SKM-1 (cell line): ENCODE measurements at regions not wholly inside any gene's neighbourhood (a gene's known extent, or its start where the extent isn't known, plus 50 kb on each side); places are given as distances from the start of the nearest gene placed in this dataset.
"Not testable (repeated sequence)": the region's sequence is repeated elsewhere in the genome, so short reads cannot be mapped to it uniquely, and the experiment has no call there.

Experiments
- DNase-seq: peaks from one replicate; lab custom pipeline; 2025; ENCODE audit not compliant: unreplicated experiment; lab: John Stamatoyannopoulos, UW

DNA sequence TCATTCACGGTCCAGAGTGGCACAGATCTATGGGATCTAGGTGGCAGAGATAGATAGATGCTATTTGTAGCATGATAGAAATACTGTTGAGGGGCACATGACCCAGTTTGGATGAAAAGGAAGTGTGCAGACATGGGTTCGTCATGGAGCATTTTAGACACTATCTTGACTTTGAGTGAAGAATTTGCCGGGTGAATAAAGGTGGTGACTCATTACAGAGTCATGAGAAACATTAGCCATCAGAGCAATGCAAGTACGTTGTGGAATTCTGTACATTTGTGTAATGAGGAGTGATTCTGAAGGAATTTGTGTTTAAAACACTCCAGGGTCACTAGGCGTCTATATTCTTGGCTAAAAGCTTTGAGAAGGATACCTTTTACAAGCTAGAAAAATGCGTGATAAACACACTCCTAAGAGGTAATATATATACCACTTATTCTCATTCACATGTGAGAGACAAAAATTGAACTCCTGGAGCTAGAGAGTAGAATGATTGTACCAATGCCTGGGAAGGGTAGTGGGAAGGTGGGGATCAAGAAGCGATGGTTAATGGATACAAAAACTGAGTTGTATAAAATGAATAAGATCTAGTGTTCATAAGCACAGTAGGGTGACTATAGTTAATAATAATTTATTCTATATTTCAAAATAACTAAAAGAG, 593.7 kb upstream of the LUZP2 start:
- no peak for DNase-seq

DNA sequence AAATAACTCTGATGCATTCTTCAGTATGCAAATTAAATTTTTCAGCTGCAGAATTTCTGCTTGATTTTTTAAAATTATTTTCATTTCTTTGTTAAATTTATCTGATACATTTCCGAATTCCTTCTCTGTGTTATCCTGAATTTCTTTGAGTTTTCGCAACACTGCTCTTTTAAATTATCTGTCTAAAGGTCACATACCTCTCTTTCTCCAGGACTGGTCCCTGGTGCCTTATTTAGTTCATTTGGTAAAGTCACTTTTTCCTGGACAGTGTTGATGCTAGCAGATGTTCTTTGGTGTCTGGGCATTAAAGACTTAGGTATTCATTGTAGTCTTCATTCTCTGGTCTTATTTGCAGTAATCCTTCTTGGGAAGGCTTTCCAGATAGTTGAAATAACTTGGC, 577.4 kb upstream of the LUZP2 start:
- DNase-seq: no peak

- no peak for DNase-seq
These were observed 573.5 kb upstream of the LUZP2 start for GRCh38 chr11:23923357-23923756.

DNA sequence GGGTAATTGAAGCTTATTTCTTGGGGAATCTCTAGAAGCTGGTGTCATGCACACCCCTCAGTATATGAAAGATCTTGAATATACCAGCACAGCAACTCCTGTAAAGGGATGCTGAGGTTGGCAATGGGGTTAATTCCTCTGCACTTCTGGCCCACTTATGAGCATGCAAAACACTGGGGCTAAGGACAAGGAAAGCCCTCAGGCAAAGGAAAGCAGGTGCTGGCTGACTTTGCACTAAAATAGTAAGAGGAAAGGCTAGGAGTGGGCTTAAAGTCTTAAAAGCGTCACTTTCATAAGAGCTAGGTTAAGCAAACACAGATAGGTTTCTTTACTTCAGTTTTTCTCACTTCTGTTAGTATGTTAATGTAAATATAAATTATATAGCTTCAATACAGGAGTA, 572.6 kb upstream of the LUZP2 start:
- DNase-seq: no peak

- no peak for DNase-seq
These were observed 565.4 kb upstream of the LUZP2 start for GRCh38 chr11:23931443-23931842.

DNA sequence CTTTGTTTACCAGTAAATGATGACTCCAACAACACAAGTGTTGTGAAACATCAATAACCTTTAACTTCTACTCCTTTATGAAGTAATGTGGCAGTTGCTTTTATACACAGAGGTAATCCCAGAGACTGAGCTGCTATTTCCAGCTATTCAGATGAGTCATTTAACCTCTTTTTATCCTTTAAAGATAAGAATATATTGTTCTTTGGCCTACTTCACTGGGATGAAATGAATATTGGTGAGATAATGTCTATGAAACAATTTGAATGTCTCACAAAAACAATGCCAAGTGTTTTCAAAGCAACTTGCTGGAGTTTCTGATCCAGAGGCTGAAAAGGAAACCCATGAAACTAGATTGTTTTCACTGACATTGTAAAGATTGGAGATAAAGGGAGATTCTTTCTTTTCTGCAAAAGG, 564.4 kb upstream of the LUZP2 start:
- DNase-seq: no peak

GRCh38 chr11:23933721-23934120, 563.1 kb upstream of the LUZP2 start:
- no peak for DNase-seq

- not testable (repeated sequence) for DNase-seq
These were observed 562.1 kb upstream of the LUZP2 start for GRCh38 chr11:23934671-23935270.

- not testable (repeated sequence) for DNase-seq
These were observed 554.6 kb upstream of the LUZP2 start for GRCh38 chr11:23942117-23942815.

GRCh38 chr11:23944923-23945322, 551.9 kb upstream of the LUZP2 start:
- no peak for DNase-seq

- DNase-seq: no peak
These were observed 549.0 kb upstream of the LUZP2 start for GRCh38 chr11:23947883-23948282.

DNA sequence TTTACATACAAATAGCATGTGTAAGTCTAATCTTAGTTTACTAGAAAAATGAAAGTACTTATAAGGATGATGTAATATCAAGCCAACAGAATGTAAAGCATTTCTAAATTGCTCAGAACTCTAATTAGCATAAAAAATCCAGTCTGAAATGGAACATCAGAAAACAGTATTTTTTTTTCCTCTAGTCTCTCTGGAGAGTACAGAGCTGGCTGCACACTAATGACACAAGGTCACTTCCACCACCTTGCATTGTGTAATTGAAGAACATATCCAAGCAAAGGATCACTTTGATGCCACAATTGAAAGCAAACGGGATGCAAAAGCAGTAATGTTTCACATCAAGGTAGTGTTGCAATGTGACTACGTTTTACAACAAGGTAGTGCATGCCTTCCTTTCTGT, 548.0 kb upstream of the LUZP2 start:
- DNase-seq: no peak

GRCh38 chr11:23953951-23954710, 542.7 kb upstream of the LUZP2 start:
- no peak for DNase-seq

- DNase-seq: no peak
These were observed 542.1 kb upstream of the LUZP2 start for GRCh38 chr11:23954730-23955129.

- no peak for DNase-seq
These were observed 540.3 kb upstream of the LUZP2 start for GRCh38 chr11:23956586-23956985.

DNA sequence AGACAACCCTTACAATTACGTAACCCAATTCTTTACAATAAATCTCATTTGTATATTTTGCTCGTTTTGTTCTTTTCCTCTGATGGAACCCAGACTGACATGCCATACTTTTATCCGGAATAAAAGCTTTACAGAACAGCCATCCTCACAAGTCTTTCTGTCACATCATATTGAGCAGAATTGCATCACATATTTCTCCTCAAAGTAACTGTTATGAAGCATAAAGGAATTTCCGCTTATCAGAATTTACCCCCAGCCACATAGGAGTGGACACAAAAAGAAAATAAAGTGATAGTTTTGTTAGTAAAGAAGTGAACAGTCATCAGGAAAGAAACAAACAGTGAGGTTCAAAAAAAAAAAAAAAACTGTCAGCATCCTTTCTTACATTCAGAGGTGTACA, 539.5 kb upstream of the LUZP2 start:
- DNase-seq: no peak

GRCh38 chr11:23959462-23959861, 537.4 kb upstream of the LUZP2 start:
- no peak for DNase-seq

- DNase-seq: no peak
These were observed 535.1 kb upstream of the LUZP2 start for GRCh38 chr11:23961503-23962338.

DNA sequence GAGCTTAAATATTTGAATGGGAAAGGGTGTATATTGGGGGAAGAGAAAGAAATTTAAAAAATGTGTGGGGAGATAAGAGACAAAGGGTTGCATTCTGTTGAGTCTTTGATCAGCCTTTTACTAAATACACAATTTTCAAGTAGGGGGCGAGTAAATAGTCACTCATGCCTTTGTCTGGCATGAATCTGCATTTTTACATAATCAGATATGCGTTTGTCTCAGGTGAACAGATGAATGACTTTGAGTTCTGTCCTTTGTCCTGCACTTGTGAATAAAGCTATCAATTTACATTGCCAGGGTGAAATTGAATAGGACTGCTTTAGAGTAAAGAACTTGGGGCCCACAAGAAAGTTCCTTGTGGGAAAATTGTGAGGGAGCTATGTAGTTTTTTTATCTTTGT, 523.6 kb upstream of the LUZP2 start:
- DNase-seq: no peak

DNA sequence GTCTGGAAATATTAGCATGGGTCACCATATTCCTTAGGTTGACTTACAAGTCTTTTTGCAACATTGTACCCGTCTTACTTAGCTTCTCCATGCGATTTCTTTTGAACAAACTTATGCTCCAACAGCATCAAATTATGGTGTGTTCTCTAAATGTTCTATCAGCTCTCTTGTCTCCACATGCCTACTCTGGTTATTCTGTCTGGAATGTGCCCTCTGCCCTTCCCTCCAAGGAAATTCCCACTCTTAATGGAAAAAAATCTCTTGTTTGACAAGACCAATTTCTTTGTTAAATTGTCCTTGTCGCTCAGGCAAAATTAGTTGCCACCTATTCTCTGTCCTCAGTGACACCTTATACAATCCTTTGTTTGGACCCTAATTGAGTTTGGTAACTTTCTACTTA, 522.8 kb upstream of the LUZP2 start:
- no peak for DNase-seq

- DNase-seq: no peak
These were observed 522.3 kb upstream of the LUZP2 start for GRCh38 chr11:23974601-23975000.
